CD4-positive, alpha-beta memory T cell (primary cell): ENCODE measurements at regions not wholly inside any gene's neighbourhood (a gene's known extent, or its start where the extent isn't known, plus 50 kb on each side); places are given as distances from the start of the nearest gene placed in this dataset.
"Not testable (repeated sequence)": the region's sequence is repeated elsewhere in the genome, so short reads cannot be mapped to it uniquely, and the experiment has no call there.

ENCODE experiments used
- CTCF ChIA-PET: fragments of 350-600 bp; sonication (Branson Sonifier 250); formaldehyde crosslinking; loops from one replicate; lab custom pipeline; 2021; ENCODE audit warnings: inconsistent platforms; ENCODE audit not compliant: partially characterized antibody; lab: Charles Lee
- POLR2A ChIA-PET: fragments of 350-600 bp; sonication (Branson Sonifier 250); formaldehyde crosslinking; loops from one replicate; lab custom pipeline; 2021; ENCODE audit not compliant: partially characterized antibody; lab: Charles Lee
- DNase-seq, 5 donors: peaks; one replicate each; pipeline versions ENCODE4 v3.0.0 to v3.0.0-alpha.2; 2020 to 2022; ENCODE audit warnings: mixed read lengths in 1 of 5
- H3K27ac ChIP-seq: one replicate; pipeline ENCODE4 v1.7.0; 2013; ENCODE audit warnings: low read depth, low read length
- H3K27me3 ChIP-seq: 2 replicates; pipeline ENCODE4 v1.7.0; 2013; ENCODE audit warnings: mild to moderate bottlenecking, low read length, moderate library complexity; ENCODE audit not compliant: insufficient read depth
- H3K36me3 ChIP-seq: 2 replicates; pipeline ENCODE4 v1.7.0; 2013; ENCODE audit warnings: mild to moderate bottlenecking, low read length, moderate library complexity; ENCODE audit not compliant: insufficient read depth
- H3K4me1 ChIP-seq: 2 replicates; pipeline ENCODE4 v1.7.0; 2013; ENCODE audit warnings: mild to moderate bottlenecking, low read length, moderate library complexity; ENCODE audit not compliant: insufficient read depth
- H3K4me3 ChIP-seq, 2 donors: one replicate each; pipeline ENCODE4 v1.7.0; 2013; ENCODE audit warnings: low read length in 2 of 2, mild to moderate bottlenecking in 1 of 2
- H3K9me3 ChIP-seq, 2 donors: one replicate each; pipeline ENCODE4 v1.7.0; 2013; ENCODE audit warnings: low read length in 2 of 2, control low read depth in 1 of 2; ENCODE audit not compliant: control insufficient read depth in 1 of 2
- H3K27ac Mint-ChIP-seq, 7 donors: one replicate each; pipeline ENCODE4 v1.8.0; 2020 to 2021; ENCODE audit warnings: mixed read lengths in 7 of 7, mild to moderate bottlenecking in 6 of 7, inconsistent platforms in 3 of 7, moderate library complexity in 3 of 7
- H3K27me3 Mint-ChIP-seq, 2 donors: one replicate each; pipeline ENCODE4 v1.8.0; 2020 to 2021; ENCODE audit warnings: mixed read lengths in 2 of 2
- H3K36me3 Mint-ChIP-seq, 2 donors: one replicate each; pipeline ENCODE4 v1.8.0; 2020 to 2021; ENCODE audit warnings: mixed read lengths in 2 of 2, inconsistent platforms in 1 of 2, mild to moderate bottlenecking in 1 of 2
- H3K4me1 Mint-ChIP-seq, 4 donors: one replicate each; pipeline ENCODE4 v1.8.0; 2020 to 2021; ENCODE audit warnings: mixed read lengths in 4 of 4, mild to moderate bottlenecking in 1 of 4
- H3K4me3 Mint-ChIP-seq, 8 donors: one replicate each; pipeline ENCODE4 v1.8.0; 2020 to 2021; ENCODE audit warnings: mixed read lengths in 8 of 8, mild to moderate bottlenecking in 7 of 8, moderate library complexity in 6 of 8, inconsistent platforms in 3 of 8
- H3K9me3 Mint-ChIP-seq, 8 donors: one replicate each; pipeline ENCODE4 v1.8.0; 2020 to 2021; ENCODE audit warnings: mixed read lengths in 8 of 8, mild to moderate bottlenecking in 5 of 8, inconsistent platforms in 3 of 8, moderate library complexity in 1 of 8
- intact Hi-C: fragments of 100-400 bp; cut with micrococcal nuclease; formaldehyde crosslinking; loops from one replicate; pipeline ENCODE4 v1.15.1; 2023

- Mint-ChIP-seq H3K9me3 (no peaks in the 10 kb centered on the region), H3K36me3 (no peaks in the 10 kb centered on the region), H3K27ac (no peak overlapping the region), H3K4me3 (no peak overlapping the region), H3K27me3 (peaks cover 0 to 3% of the 10 kb centered on the region in 2 donors), H3K4me1 (peaks cover 0 to 1% (median 0%) of the 10 kb centered on the region in 4 donors)
- no peaks in the 10 kb centered on the region for H3K27me3 ChIP-seq
- H3K36me3 ChIP-seq: no peaks in the 10 kb centered on the region
- H3K9me3 ChIP-seq: no peaks in the 10 kb centered on the region
- H3K4me3 ChIP-seq: no peak overlapping the region
- no peak for DNase-seq
- CTCF ChIA-PET: interaction anchor here (0.6 to 3.7 kb wide), 30 partner anchors 8 to 542 kb away, joined by 3 to 52 read pairs (median 4); no protein-coding TSS in a partner anchor
- POLR2A ChIA-PET: no interaction called here
- H3K4me1 ChIP-seq: no peaks in the 10 kb centered on the region
- no peak overlapping the region for H3K27ac ChIP-seq
- intact Hi-C loops: no loop called here
Measured at GRCh38 chr5:102682101-102682647, 72.9 kb upstream of the PAM start.

- POLR2A ChIA-PET: not testable (repeated sequence)
Measured at GRCh38 chr5:102688076-102688475, 67.0 kb upstream of the PAM start.

GRCh38 chr5:102688581-102689342, 66.3 kb upstream of the PAM start:
- H3K9me3 Mint-ChIP-seq, H3K9me3 ChIP-seq, H3K36me3 Mint-ChIP-seq, H3K36me3 ChIP-seq, H3K4me1 ChIP-seq, H3K27me3 ChIP-seq, H3K4me3 Mint-ChIP-seq, CTCF ChIA-PET, H3K4me1 Mint-ChIP-seq, H3K27ac Mint-ChIP-seq, H3K4me3 ChIP-seq, intact Hi-C loops, H3K27me3 Mint-ChIP-seq, DNase-seq, POLR2A ChIA-PET, H3K27ac ChIP-seq: not testable (repeated sequence)

More at GRCh38 chr5:102688076-102688475, 67.0 kb upstream of the PAM start:
- intact Hi-C loops, DNase-seq, CTCF ChIA-PET, H3K27me3 ChIP-seq, H3K4me3 Mint-ChIP-seq, H3K9me3 ChIP-seq, H3K36me3 Mint-ChIP-seq, H3K27me3 Mint-ChIP-seq, H3K9me3 Mint-ChIP-seq, H3K4me1 Mint-ChIP-seq, H3K27ac ChIP-seq, H3K4me3 ChIP-seq, H3K4me1 ChIP-seq, H3K36me3 ChIP-seq, H3K27ac Mint-ChIP-seq: not testable (repeated sequence)

GRCh38 chr5:102690910-102691309, 64.2 kb upstream of the PAM start:
- H3K27ac Mint-ChIP-seq: no peak overlapping the region
- H3K4me3 ChIP-seq: no peak overlapping the region

GRCh38 chr5:102691434-102691833, 63.7 kb upstream of the PAM start:
- no peaks in the 10 kb centered on the region for H3K36me3 ChIP-seq
- Mint-ChIP-seq H3K27ac (no peak overlapping the region), H3K27me3 (peaks cover 3 to 5% of the 10 kb centered on the region in 2 donors), H3K9me3 (peaks cover 0 to 7% (median under 1%) of the 10 kb centered on the region in 8 donors), H3K4me3 (no peak overlapping the region), H3K4me1 (no peaks in the 10 kb centered on the region), H3K36me3 (no peaks in the 10 kb centered on the region)
- ChIA-PET POLR2A (no interaction called here), CTCF (no interaction called here)
- H3K9me3 ChIP-seq: no peaks in the 10 kb centered on the region
- no peak for DNase-seq
- H3K27ac ChIP-seq: no peak overlapping the region
- H3K4me3 ChIP-seq: no peak overlapping the region
- no peaks in the 10 kb centered on the region for H3K4me1 ChIP-seq
- intact Hi-C loops: no loop called here
- no peaks in the 10 kb centered on the region for H3K27me3 ChIP-seq

More at GRCh38 chr5:102690910-102691309, 64.2 kb upstream of the PAM start:
- Histone ChIP-seq H3K9me3 (no peaks in the 10 kb centered on the region), H3K27me3 (no peaks in the 10 kb centered on the region), H3K4me1 (no peaks in the 10 kb centered on the region), H3K27ac (no peak overlapping the region), H3K36me3 (no peaks in the 10 kb centered on the region)
- POLR2A ChIA-PET: no interaction called here
- no peaks in the 10 kb centered on the region for H3K36me3 Mint-ChIP-seq
- no peaks in the 10 kb centered on the region for H3K4me1 Mint-ChIP-seq
- DNase-seq: no peak
- H3K4me3 Mint-ChIP-seq: no peak overlapping the region
- CTCF ChIA-PET: interaction anchor here (1.3 to 1.5 kb wide), 2 partner anchors 8 to 10 kb away, joined by 4 to 8 read pairs; no protein-coding TSS in a partner anchor
- peaks cover 3% of the 10 kb centered on the region in 2 donors for H3K27me3 Mint-ChIP-seq
- H3K9me3 Mint-ChIP-seq: peaks cover 0 to 7% (median under 1%) of the 10 kb centered on the region in 8 donors
- intact Hi-C loops: no loop called here

GRCh38 chr5:102700120-102700831, 54.8 kb upstream of the PAM start:
- intact Hi-C loops: no loop called here
- H3K36me3 Mint-ChIP-seq: no peaks in the 10 kb centered on the region
- no peak overlapping the region for H3K27ac Mint-ChIP-seq
- Histone ChIP-seq H3K27ac (no peak overlapping the region), H3K36me3 (no peaks in the 10 kb centered on the region), H3K27me3 (no peaks in the 10 kb centered on the region), H3K4me3 (no peak overlapping the region), H3K9me3 (no peaks in the 10 kb centered on the region), H3K4me1 (no peaks in the 10 kb centered on the region)
- no peaks in the 10 kb centered on the region for H3K4me1 Mint-ChIP-seq
- no peak overlapping the region for H3K4me3 Mint-ChIP-seq
- peaks cover 0 to 4% (median 0%) of the 10 kb centered on the region in 8 donors for H3K9me3 Mint-ChIP-seq
- H3K27me3 Mint-ChIP-seq: peaks cover 0 to 4% of the 10 kb centered on the region in 2 donors
- ChIA-PET POLR2A (no interaction called here), CTCF (no interaction called here)
- no peak for DNase-seq

- H3K4me3 Mint-ChIP-seq: no peak overlapping the region
- H3K27me3 Mint-ChIP-seq: peaks cover 0 to 4% of the 10 kb centered on the region in 2 donors
- no peak for DNase-seq
- Histone ChIP-seq H3K27ac (no peak overlapping the region), H3K27me3 (no peaks in the 10 kb centered on the region), H3K9me3 (no peaks in the 10 kb centered on the region), H3K36me3 (no peaks in the 10 kb centered on the region), H3K4me1 (no peaks in the 10 kb centered on the region), H3K4me3 (no peak overlapping the region)
- POLR2A ChIA-PET: no interaction called here
- intact Hi-C loops: no loop called here
- H3K27ac Mint-ChIP-seq: no peak overlapping the region
- no peaks in the 10 kb centered on the region for H3K4me1 Mint-ChIP-seq
- H3K36me3 Mint-ChIP-seq: no peaks in the 10 kb centered on the region
- peaks cover 0 to 4% (median 0%) of the 10 kb centered on the region in 8 donors for H3K9me3 Mint-ChIP-seq
- CTCF ChIA-PET: interaction anchor here (1.2 kb wide), 1 partner anchor 19 kb away, joined by 3 read pairs; no protein-coding TSS in a partner anchor
Measured at GRCh38 chr5:102700916-102701315, 54.2 kb upstream of the PAM start.
